HG02870 (cell line): ENCODE measurements at regions not wholly inside any gene's neighbourhood (a gene's known extent, or its start where the extent isn't known, plus 50 kb on each side); places are given as distances from the start of the nearest gene placed in this dataset.

Experiments used
- ATAC-seq: cut with Tn5 transposase; IDR thresholded peaks from one replicate; pipeline ENCODE4 v1.9.1; 2021; ENCODE audit warnings: mild to moderate bottlenecking, moderate library complexity; ENCODE audit not compliant: unreplicated experiment

DNA sequence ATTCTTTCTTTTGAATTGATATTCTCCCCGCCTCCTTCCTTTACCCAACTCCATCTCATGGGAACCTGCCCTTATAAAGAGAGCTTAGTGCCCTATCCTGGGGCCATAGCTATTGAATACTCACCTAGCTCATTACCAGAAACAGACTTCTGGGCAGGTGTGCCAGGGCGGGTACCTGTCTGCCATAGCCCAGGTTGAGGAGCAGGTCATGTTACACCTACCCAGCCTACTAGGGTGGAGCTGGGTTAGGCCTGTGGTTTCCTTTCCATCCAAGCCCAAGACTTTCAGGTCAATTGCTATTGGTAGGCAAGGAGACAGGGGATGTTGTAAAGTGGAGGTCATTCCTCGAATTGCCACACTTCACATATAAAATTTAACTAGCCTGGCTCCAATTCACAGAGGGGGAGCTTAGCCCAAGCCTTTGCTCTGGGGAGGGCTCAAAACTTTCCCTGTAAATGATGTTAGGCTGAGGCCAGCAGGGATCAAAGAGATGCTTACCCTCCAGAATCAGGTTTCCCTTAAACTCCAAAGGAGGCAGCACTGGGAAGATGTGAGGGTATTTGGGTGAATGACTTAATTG is 87.1 kb upstream of the IPO9 start:
- no peak for ATAC-seq

DNA sequence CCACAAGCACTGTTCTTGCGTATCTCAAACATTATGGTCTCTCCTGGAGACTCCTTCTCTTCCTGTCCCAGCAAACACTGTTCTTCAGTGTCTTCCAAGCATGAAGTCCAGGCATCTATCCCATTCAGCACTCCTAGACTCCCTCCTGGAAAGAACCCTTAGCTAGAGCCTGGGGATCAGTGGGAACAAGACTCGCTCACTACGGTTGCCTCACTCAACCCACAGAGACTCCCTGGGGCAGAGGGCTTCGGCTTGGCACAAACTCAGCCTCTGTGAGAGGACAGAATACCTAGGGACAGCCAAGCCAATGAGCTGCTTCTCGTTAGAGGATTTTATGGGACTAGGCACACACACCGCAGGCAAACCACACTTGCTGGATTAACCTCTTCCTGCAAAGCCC is 86.5 kb upstream of the IPO9 start:
- no peak for ATAC-seq

DNA sequence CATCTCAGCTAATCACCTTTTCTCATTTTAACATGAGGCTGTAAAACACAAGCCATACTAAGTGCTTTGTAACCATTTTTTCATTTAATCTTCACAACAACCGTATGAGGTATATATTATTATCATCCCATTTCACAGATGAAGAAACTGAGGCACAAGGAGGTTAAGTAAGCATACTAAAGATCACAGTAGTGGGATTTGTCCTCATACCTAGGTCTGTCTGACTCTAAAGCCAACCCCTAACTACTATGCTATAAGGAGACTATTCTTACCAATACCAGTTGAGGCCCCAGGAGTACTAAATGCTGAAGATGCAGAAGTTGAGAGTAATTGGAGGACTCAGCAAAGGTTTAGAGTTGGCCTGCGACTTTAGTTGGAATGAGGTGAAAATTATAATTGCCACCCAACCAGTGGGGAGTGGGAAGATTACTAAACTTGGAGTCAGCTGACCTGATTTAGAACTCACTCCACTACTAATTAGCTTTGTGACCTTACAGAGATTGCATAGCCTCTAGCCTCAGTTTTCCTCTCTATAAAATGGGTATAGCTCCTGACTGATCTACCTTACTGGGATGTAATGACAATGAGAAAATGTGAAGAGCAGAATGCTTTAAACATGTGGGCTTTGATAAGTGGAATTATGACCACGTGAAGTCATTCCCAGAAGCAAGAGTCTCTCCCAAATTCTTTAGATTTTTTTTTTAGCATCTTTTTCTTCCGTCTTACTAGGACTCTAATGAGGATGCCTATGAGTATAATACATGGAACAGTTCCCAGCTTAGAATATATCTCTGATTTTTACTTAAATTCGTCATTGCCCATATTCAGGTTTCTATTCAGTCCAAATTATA is 85.8 kb upstream of the IPO9 start:
- ATAC-seq = no peak

DNA sequence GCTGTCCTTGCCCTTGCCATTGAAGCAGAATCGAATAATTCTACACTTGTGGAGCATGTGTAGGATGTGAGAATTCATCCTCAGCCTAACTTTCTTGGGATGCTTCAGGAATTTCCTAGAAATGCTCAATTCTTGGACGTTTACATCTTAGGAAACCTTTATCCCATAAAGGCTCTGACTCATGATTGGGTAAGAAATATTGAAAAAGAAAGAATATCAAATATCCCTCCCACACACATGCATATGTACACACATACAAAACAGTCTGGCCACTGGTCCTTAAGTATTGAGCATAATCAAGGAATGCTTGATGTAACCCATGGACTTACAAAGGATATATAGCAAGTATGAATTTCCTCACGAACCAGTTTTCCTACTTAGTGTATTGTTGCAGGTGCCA is 83.9 kb upstream of the IPO9 start:
- ATAC-seq = no peak

DNA sequence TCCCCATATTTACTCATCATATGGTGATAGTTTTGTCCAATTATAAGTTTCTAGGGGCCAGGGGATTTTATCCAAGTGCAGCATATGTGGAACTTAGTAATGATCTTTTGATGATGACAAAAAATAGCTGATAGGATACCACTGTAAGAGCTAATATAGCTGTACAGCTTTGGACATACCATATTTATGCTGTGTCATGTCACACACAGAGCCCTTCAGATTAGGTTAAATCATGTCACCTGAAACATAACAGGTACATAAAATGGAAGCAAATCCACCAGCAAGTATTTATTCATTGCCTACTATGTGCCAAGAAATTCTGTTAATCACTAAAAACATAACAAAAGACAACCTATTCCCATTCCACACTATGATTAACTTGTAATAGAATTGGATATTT is 82.8 kb upstream of the IPO9 start:
- no peak for ATAC-seq

DNA sequence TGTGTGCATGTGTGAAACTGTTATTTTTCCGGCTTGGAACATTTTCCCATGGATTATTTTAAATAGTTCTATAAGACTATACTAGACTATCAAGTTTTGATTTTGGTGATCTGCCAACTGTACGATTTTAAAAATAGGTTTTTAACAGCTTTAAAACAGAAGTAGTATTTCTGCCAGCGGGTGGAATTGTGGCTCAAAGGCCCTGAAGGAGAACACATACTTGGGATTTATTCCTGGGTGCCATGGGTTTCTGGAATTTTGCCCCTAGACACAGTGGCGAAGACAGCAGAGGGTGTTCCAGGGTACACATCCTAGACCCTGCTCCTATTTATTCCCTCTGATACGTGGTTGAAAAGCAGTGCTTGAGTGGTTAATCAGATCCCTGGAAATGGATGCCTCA is 81.7 kb upstream of the IPO9 start:
- no peak for ATAC-seq

DNA sequence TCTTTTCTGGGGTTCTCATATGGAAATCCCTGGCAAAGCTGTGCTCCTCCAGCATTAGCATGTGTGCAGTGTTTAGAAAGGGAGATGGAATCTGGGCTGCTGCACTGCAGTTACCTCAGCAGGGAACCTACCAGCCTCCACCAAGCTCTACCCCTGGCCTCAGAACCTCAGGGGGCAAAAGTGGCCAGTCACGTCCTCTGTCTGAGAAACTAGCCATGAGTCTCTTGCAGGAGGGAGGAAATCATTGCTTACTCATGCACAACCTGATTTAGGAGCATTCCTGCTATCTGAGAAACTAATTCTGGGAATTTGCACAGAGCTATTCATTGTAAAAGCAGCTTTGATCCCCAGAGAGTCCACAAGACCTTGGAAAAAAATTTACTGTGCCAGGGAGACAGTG is 80.6 kb upstream of the IPO9 start:
- ATAC-seq = no peak

DNA sequence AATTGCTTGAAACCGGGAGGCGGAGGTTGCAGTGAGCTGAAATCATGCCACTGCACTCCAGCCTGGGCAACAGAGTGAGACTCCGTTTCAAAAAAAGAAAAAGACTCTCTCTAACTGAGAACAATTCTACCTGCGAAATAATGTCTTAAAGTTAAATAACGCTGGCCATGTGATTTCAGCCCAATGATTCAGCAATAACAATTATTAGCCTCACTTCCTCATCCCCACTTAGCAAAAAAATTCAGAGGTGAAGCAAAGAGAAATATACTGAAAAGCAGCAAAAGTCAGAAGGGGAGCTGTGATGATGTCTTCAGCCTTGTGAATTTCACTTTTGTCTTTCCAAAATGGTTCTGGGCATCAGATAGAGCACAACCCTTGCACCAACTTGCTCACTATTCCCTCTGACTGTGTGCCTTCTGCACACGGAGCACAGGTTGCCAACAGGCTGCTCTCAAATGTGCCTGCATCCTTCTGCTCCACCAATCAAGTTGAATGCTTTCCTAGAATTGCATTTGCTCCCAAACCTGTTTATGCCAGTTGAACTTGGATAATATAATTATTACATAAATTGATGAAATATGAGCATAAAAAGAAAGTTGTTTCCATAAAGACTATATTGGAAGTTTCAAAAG is 79.8 kb upstream of the IPO9 start:
- no peak for ATAC-seq

DNA sequence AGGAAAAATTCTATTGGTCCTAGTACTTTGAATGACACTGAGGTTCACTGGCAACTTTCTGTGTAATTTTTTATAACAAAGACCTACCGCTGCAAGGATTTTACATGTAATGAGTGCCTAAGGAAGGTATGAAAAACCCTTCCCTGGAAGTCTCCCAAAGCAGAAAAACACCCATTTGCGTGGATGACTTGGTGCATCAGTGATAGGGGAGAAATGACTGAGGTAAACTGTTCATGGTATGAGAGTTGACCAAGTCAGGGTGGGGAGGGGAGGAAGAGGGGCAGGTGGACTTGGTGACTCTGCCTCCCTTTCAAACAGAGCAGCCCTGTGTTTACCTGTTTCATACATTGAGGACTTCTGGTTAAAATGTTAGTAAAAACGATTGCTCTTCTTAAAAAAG is 78.8 kb upstream of the IPO9 start:
- ATAC-seq = no peak

DNA sequence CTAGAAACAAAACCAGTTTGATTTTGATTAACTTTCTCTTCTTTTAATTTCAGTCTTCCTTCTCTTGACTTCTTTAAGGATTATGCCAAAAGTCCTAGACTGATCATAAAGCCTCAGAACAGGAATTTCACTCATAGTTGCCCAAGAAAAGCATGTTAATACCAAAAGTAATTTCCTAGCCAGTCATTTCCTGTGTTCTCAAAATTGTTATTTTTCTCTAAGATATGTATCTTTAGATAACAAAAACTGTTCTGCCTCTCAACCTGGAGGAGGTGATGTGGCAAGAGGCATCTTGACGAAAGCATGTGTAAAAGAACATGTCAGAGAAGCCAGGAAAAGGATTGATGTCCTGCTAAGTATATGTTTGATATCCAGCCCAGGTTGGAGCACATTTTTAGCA is 78.0 kb upstream of the IPO9 start:
- no peak for ATAC-seq

DNA sequence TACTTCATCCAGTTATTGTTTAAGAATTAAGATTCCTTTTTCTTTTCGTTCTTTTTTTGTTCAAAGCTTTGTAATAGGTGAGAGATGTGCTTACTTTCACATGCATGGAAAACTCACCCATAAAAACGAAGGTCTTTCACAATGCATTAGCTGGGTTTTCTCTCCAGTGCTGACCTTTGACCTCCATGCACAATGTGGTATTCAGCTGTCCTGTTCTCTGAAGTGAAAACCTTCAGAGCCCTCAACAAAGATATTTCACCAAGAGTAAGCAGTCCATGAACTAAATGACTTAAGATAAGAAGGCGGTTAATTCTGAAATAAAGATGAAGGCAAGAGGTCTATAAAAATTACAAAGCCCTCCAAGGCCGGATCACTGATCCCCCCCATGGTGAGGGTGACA is 77.1 kb upstream of the IPO9 start:
- ATAC-seq = no peak

DNA sequence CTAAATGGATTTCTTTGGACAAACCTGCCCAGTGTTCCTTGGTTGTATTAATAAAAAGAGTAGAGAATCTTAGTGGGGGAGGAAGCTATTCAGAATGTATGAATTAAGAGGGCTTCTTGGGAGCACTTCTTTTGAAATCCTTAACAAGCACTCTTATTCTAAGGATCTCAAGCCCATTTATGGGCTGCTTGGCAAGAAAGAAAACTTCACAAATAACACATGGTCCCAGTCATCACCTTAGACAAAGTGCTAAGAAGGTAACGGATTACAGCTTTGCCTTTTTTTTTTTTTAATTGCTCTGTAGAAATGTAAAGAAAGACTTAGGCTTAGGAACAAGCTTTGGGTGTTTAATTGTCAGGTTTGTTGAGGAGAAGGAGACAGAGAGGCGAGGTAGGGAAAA is 76.6 kb upstream of the IPO9 start:
- no peak for ATAC-seq

DNA sequence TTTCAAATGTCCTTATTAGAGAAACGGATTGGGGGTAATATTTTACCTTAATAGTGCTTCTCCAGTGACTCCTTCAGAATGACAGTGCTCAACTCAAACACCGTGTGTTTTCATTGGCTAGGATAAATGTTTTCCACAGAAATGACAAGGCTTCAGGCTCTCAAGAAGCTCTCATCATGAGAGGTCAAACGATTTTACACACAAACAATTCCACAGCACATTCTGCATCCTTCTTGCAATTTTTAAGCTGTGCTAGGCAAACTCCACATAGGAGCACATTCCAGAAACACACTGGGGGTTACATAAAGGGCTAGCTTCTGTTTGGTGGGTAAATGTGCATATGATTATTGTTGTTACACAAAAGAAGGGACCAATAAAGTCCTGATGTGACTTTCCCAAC is 75.5 kb upstream of the IPO9 start:
- ATAC-seq = no peak

DNA sequence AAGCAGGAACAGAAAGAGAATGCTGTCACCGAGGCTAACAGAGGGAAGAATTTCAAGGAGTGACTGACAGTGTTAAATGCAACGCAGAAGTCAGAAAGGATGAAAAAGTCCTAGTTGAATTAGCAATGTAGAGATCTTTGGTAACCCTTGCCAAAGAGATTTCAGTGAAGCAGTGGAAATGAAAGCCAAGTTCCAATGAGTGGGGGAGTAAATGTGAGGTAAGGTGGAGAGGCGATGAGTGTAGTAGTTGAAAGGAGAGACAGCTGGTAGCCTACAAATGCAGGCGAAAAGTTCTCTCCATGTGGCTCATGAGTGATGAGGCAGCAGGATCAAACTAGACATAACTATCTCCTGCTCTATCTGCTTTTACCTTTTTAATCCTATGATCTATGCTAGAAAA is 74.6 kb upstream of the IPO9 start:
- no peak for ATAC-seq

DNA sequence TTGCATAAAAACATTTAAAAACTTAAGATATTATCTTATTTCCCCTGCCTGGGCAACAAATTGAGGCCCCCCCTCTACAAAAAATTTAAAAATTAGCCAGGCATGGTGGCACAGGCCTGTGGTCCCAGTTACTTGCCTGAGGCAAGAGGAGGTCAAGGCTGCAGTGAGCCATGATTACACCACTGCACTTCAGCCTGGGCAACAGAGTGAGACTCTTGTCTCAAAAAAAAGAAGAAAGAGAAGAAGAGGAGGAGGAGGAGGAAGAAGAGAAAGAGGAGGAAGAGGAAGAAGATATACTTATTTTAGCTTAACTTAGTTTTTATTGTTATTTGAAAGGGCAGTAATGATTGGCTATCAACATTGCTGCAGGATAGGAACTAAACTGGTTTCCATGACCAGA is 73.8 kb upstream of the IPO9 start:
- no peak for ATAC-seq

DNA sequence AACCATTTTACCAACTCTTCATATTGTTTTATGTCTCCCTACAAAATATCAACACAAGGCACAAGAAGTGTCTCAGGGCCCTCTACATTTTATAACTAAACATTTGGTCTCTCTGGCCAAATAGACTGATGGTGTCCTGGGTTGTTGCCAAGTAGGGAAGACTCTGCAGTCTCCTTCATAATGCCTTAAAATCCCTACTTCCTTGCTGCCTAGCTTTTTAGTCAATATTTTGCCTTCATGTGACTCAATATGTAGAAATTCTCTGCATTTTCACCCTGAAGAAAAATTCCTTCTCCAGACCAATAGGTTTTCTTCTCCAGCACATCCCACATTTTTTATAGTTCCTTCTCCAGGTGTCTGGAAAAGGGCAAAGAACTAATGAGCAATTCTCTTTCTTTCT is 72.6 kb upstream of the IPO9 start:
- no peak for ATAC-seq

DNA sequence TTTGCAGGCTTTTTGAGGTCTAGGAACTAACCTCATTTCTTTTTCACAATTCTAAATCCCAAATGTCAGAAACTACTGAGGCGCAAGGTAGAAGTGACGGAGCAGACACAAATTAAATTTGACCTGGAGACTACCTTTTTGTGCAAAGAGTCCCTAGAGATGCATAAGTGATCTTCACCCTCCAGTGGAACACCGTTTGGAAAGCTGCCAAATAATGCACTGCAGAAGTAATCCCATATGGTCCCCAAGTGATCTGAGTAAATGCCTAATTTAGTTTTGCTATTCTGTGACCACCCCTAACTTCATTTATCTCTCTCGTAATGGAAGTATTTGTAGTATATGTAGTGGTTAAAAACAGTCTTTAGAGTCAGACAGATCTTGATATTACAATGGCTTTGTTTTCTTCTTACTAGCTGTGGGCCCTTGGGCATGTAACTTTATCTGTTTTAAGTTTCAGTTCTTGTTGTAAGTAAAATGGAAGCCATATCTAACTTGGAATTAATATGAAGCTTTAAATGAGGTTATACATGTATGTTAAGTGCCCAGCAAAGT is 70.4 kb upstream of the IPO9 start:
- no peak for ATAC-seq

DNA sequence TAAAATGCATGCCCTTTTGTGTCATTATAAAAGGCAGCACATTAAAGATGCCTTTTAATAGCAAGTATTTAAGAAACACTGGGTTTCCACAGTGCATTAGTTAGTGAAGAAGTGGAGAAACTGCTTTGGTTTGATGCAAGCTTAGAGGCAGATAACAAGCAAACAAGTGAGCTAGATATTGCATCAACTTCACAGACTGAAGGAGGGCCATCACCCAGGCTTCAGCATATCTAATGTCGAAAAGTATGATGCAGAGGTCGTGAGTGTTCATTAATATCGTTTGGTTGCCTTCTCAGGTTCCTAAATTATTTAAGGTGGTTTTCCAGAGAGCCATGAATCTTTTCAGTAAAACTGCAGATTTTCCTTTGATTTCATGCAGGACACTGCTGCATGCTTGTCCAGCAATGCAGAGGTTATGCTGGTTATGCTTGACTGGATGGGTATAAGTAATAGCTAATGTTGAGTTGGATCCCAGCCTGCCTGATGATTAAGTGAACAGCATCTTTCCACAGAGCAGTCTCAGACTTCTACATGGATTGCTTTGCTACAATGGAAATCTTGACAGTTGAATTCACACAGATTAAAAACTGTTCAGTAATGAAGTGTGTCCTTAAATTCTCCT is 69.7 kb upstream of the IPO9 start:
- ATAC-seq = no peak

DNA sequence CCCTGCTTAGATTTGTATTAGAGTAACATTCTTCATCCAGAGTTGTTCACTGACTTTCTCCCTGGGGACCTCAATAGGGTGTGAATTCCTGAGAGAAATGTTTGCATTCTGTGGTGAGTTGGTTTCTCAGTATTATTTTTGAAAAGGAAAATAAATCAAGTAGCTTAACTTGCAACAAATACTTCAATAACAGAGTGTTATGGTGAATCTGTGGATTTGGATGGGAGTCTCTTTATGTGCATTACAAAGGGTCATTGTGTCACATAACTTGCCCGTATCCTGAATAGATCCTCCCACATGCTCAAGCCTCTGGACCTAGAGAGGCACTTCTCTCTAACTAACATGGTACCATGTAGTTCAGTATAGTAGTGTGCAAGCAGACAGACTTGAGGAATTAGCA is 68.4 kb upstream of the IPO9 start:
- ATAC-seq = no peak

DNA sequence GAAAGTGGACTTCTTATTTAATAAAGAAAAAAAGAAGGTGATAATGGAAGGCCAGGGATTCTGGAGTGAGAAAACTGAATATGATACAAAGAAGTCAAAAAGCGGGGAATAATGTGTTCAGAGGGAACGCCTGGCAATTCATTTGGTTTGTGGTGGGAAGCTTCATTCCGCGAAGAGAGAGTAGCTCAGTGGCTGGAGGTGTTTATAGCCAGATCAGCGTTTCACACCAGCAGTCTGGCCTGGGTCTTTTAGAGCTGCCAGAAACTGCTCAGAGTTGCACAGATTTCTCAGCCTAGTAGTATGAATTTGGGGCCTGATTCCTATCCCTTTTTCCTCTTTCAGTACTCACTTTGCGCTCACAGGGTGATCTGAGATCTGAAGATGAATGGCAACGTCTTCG is 67.8 kb upstream of the IPO9 start:
- no peak for ATAC-seq

DNA sequence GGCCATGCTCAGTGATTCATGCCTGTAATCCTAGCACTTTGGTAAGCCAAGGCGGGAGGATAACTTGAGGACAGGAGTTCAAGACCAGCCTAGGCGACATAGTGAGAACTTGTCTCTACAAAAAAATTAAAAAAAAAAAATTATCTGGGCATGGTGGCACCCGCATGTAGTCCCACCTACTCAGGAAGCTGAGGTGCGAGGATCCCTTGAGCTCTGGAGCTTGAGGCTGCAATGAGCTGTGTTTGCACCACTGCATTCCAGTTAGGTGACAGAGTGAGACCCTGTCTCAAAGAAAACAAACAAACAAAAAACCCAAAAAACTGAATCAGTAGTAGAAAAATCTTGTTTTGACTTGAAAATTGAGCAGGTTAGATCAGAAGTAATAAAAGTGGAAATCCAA is 67.1 kb upstream of the IPO9 start:
- no peak for ATAC-seq

DNA sequence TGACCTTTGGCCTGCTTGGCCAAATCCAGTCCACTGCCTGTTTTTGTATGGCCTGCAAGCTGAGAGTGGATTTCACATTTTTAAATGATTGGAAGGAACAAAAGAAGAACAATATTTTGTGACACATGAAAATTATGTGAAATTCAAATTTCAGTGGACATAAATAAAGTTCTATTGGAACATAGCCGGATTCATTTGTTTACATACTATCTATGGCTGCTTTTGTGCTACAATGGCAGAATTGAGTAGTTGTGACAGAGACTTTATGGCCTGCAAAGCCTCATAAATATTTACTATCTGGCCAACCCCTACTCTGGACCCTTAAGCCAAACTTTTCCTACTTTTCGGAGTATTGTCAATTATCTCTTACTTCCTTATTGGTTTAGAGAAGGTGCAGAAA is 66.6 kb upstream of the IPO9 start:
- no peak for ATAC-seq
